GM04504 (cell line): ENCODE measurements at regions not wholly inside any gene's neighbourhood (a gene's known extent, or its start where the extent isn't known, plus 50 kb on each side); places are given as distances from the start of the nearest gene placed in this dataset.

Experiments
- DNase-seq: peaks from one replicate; pipeline ENCODE4 v3.0.0-alpha.2; 2012; ENCODE audit warnings: low read depth

- DNase-seq, result no peak
These were observed 79.7 kb upstream of the GNG2 start for GRCh38 chr14:51780741-51781140.

DNA sequence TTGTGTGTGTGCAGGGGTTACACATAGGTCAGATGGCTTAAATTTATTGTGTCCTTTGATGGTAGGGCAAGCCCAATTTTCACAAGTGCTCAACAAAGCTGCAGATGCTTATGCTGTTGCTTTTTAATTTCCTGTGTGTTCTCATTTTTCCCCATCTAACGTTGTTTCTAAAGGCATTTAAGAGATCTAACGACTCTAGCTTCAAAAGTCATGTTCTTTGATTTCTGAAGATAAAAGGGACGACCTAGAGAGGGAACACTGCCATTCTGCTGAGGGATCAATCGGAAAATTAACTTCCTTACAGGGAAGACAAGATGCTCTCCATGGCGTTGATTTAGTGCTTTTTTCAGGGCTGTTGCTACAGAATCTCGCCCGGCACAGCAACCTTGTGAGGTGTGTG, 79.0 kb upstream of the GNG2 start:
- DNase-seq, result no peak

- no peak for DNase-seq
These were observed 78.0 kb upstream of the GNG2 start for GRCh38 chr14:51782435-51782834.

DNA sequence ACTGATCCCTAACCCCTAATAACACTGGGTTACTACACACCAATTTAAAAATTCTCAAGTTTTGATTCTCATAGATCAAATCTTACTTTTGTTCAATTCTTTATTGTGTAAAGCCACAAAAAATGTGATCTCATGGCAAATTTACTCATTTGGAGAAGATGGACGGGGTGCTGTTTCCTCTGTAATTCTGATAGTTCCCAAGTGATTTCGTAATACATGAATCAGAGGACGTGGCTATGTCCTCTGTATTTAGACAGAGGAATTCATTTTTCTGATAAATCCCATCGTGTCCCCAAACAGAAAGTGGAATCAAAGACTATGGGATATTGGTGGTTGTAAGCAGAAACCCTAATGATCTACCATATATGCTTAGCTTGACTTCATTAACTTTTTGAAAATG, 76.6 kb upstream of the GNG2 start:
- peak; percentile 55 for DNase-seq

GRCh38 chr14:51784466-51784865, 75.9 kb upstream of the GNG2 start:
- no peak for DNase-seq

- no peak for DNase-seq
These were observed 74.2 kb upstream of the GNG2 start for GRCh38 chr14:51786227-51786626.

DNA sequence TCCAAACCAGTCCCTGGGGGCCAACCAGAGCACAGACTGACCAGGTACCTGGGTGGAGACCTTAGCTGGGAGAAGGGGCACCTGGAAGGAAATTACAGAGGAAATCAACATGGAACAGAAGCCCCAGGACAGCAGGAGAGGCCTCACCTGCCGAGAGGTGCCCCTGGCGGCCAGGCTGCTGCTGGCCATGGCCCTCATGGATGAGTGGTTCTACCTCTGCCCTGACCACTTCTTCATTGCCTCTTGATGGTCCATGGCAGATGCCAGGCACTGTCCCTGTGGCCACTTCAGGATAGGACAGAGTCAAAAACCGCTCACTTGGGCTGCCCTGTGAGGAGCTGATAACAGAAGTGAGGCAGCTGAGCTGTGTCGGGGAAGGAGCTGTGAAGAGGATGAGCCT, 73.1 kb upstream of the GNG2 start:
- DNase-seq, result no peak

GRCh38 chr14:51789114-51789513, 71.3 kb upstream of the GNG2 start:
- DNase-seq, result no peak

GRCh38 chr14:51789596-51789995, 70.8 kb upstream of the GNG2 start:
- no peak for DNase-seq

GRCh38 chr14:51792809-51793208, 67.6 kb upstream of the GNG2 start:
- DNase-seq, result no peak

- DNase-seq, result no peak
These were observed 54.9 kb upstream of the GNG2 start for GRCh38 chr14:51805541-51805940.

DNA sequence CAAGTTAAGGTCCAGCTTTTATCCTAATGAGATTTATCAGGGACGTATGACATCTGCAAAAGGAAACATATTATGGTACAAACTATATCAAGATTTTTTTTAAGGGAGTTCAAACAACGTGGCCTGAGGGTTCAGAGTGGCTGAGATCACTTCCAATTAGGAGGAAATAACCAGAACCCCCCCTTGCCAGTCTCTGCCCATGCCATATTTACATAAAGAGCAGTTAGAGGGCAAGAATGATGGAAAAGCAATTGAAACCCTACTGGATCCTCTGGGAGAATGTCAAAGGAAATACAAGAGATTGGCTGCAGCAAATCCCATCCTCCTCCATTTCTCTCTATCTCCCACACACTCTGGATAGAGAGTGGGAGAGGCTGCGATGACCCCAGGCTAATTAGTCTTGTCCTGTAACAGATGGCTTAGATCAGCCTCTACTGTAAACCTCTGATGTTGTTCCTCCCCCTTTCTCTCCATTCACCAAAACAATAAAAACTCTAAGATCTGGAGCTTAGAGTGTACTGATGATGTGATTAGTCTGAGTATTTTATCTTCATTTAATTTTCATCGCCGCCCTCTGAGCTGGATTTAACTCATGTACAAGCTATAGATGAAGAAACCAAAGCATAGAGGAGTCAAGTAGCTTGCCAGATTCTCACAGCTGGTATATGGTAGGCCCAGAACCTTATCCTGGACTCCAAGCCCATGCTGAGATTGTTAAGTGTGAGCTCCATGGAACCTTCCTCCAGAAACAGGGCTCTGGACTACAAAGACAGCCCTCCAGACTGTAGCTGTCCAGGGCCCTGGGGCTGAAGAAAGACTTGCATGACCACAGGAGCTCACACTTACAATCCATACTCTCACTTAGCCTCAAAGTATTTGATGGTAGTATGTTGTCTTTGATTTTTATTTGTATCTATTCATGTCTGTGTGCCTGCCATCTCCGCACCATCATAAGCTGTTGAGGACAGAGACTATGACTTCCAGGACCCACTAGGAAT, 54.1 kb upstream of the GNG2 start:
- DNase-seq, result no peak

GRCh38 chr14:51807356-51807755, 53.1 kb upstream of the GNG2 start:
- DNase-seq, result no peak
